SK-N-MC (cell line): ENCODE measurements at regions not wholly inside any gene's neighbourhood (a gene's known extent, or its start where the extent isn't known, plus 50 kb on each side); places are given as distances from the start of the nearest gene placed in this dataset.

Experiments used
- EZH2 ChIP-seq: fragments of 200-600 bp; sonication (generic); IDR thresholded peaks from one replicate; pipeline ENCODE4 v1.6.1; 2017; ENCODE audit warnings: antibody characterized with exemption
- POLR2AphosphoS5 ChIP-seq: IDR thresholded peaks from 2 replicates; pipeline ENCODE4 v1.6.1; 2012; ENCODE audit warnings: mild to moderate bottlenecking, low read depth, low read length, borderline replicate concordance

DNA sequence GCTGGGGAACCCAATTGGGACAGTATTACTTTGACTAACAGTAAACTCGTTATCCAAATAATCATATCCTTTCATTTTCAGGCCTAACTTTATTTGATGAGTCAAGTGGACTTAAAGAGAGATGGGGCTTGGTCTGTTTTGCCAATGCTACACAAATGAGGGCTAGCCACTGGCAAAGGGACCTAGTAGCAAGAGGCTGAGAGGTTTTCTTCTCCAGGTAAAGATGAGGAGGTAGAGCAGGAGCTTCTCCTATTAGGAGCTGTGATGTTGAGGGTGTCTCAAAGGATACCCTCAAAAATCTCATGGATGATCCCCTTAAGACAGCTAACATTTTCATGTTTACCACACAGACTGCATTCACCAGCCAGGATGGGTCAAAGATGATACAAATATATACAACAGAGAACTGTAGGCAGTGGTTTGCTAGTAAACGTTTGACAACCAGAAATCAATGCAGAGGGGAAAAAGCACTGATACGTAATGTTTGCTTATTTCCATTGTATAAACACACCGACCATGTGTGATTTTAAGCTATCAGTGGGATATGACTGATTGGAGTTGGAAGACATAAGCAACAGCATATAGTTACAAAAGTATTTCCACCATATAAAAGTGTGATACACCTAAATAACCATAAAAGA, 153.3 kb downstream of the IBTK start:
- TF ChIP-seq POLR2AphosphoS5 (no peak), EZH2 (no peak)
